ENCODE measurements at regions not wholly inside any gene's neighbourhood (a gene's known extent, or its start where the extent isn't known, plus 50 kb on each side); places are given as distances from the start of the nearest gene placed in this dataset.

- H3K9me3 Mint-ChIP-seq (ENCODE audit: low read depth, unreplicated experiment) = no peaks in the 10 kb centered on the region
- no TSS peak for BruUV-seq (replicated peaks)
- CTCF ChIA-PET = interaction anchor here (0.9 to 2.4 kb wide), 3 partner anchors 11 to 89 kb away, joined by 4 to 9 read pairs (median 4); no protein-coding TSS in a partner anchor
Measured at GRCh38 chr17:36768394-36768793, 167.0 kb downstream of the MRM1 start.

GRCh38 chr17:36773039-36773438 lies 164.2 kb upstream of the LHX1 start:
- TF ChIP-seq CTCF (IDR thresholded peaks at IDR 0.05; ENCODE audit: unreplicated experiment) = no peak
- DNase-seq = no peak
- Mint-ChIP-seq H3K27me3 (ENCODE audit: unreplicated experiment) (peaks cover 99% of the 10 kb centered on the region), H3K4me3 (ENCODE audit: low read depth, unreplicated experiment) (no peak overlapping the region), H3K27ac (ENCODE audit: unreplicated experiment) (no peak overlapping the region), H3K9me3 (ENCODE audit: low read depth, unreplicated experiment) (no peaks in the 10 kb centered on the region), H3K4me1 (ENCODE audit: low read depth, unreplicated experiment) (no peaks in the 10 kb centered on the region), H3K36me3 (ENCODE audit: insufficient read depth, unreplicated experiment) (no peaks in the 10 kb centered on the region)
- no TSS peak for BruUV-seq (replicated peaks)
- intact Hi-C loops (cut with micrococcal nuclease; ENCODE audit: unreplicated experiment) = loop anchor here (10.0 kb wide), 1 partner anchor 58 kb away; no protein-coding TSS in a partner anchor
- CTCF ChIA-PET = interaction anchor here (1.2 kb wide), 1 partner anchor 18 kb away, joined by 5 read pairs; no protein-coding TSS in a partner anchor

More at GRCh38 chr17:36768394-36768793, 167.0 kb downstream of the MRM1 start:
- H3K27me3 Mint-ChIP-seq (ENCODE audit: unreplicated experiment) = peaks cover 95% of the 10 kb centered on the region
- intact Hi-C loops (cut with micrococcal nuclease; ENCODE audit: unreplicated experiment) = no loop called here
- no peak for TF ChIP-seq CTCF (IDR thresholded peaks at IDR 0.05; ENCODE audit: unreplicated experiment)
- H3K4me1 Mint-ChIP-seq (ENCODE audit: low read depth, unreplicated experiment) = no peaks in the 10 kb centered on the region
- H3K4me3 Mint-ChIP-seq (ENCODE audit: low read depth, unreplicated experiment) = no peak overlapping the region
- no peaks in the 10 kb centered on the region for H3K36me3 Mint-ChIP-seq (ENCODE audit: insufficient read depth, unreplicated experiment)
- DNase-seq = no peak
- H3K27ac Mint-ChIP-seq (ENCODE audit: unreplicated experiment) = no peak overlapping the region

GRCh38 chr17:36777118-36777517 lies 160.2 kb upstream of the LHX1 start:
- intact Hi-C loops (cut with micrococcal nuclease; ENCODE audit: unreplicated experiment) = loop anchor here (10.0 kb wide), 1 partner anchor 62 kb away; no protein-coding TSS in a partner anchor
- BruUV-seq (replicated peaks) = no TSS peak
- no peak for TF ChIP-seq CTCF (IDR thresholded peaks at IDR 0.05; ENCODE audit: unreplicated experiment)
- CTCF ChIA-PET = no interaction called here
- no peaks in the 10 kb centered on the region for H3K36me3 Mint-ChIP-seq (ENCODE audit: insufficient read depth, unreplicated experiment)
- no peak for DNase-seq
- no peak overlapping the region for H3K27ac Mint-ChIP-seq (ENCODE audit: unreplicated experiment)
- H3K4me1 Mint-ChIP-seq (ENCODE audit: low read depth, unreplicated experiment) = no peaks in the 10 kb centered on the region
- H3K4me3 Mint-ChIP-seq (ENCODE audit: low read depth, unreplicated experiment) = no peak overlapping the region
- H3K27me3 Mint-ChIP-seq (ENCODE audit: unreplicated experiment) = peaks cover 100% of the 10 kb centered on the region
- no peaks in the 10 kb centered on the region for H3K9me3 Mint-ChIP-seq (ENCODE audit: low read depth, unreplicated experiment)

GRCh38 chr17:36778448-36778847 lies 158.8 kb upstream of the LHX1 start:
- intact Hi-C loops (cut with micrococcal nuclease; ENCODE audit: unreplicated experiment) = loop anchor here (10.0 kb wide), 1 partner anchor 64 kb away; no protein-coding TSS in a partner anchor
- H3K4me1 Mint-ChIP-seq (ENCODE audit: low read depth, unreplicated experiment) = no peaks in the 10 kb centered on the region
- CTCF ChIA-PET = interaction anchor here (0.6 to 2.3 kb wide), 6 partner anchors 10 to 177 kb away, joined by 3 to 9 read pairs (median 4); partner anchors contain the start of gene MRM1
- peaks cover 100% of the 10 kb centered on the region for H3K27me3 Mint-ChIP-seq (ENCODE audit: unreplicated experiment)
- DNase-seq = peak; percentile 50
- H3K9me3 Mint-ChIP-seq (ENCODE audit: low read depth, unreplicated experiment) = no peaks in the 10 kb centered on the region
- no peak overlapping the region for H3K4me3 Mint-ChIP-seq (ENCODE audit: low read depth, unreplicated experiment)
- no peak for TF ChIP-seq CTCF (IDR thresholded peaks at IDR 0.05; ENCODE audit: unreplicated experiment)
- H3K36me3 Mint-ChIP-seq (ENCODE audit: insufficient read depth, unreplicated experiment) = no peaks in the 10 kb centered on the region
- no TSS peak for BruUV-seq (replicated peaks)
- H3K27ac Mint-ChIP-seq (ENCODE audit: unreplicated experiment) = no peak overlapping the region

Data from Calu3 (cell line).